GM12878 (cell line): ENCODE measurements at regions not wholly inside any gene's neighbourhood (a gene's known extent, or its start where the extent isn't known, plus 50 kb on each side); places are given as distances from the start of the nearest gene placed in this dataset.

ENCODE experiments used
- ATAC-seq: fragments of 200-7000 bp; cut with Tn5 transposase; 3 replicates; pipeline ENCODE4 v1.9.1; 2020; ENCODE audit warnings: mild to moderate bottlenecking, moderate library complexity
- BruUV-seq: library from RNA; stranded (reverse); fragments of 400-500 nt; replicated peaks from 2 replicates; lab custom pipeline; 2021; lab: Mats Ljungman, UMichigan
- CTCF ChIA-PET: fragments of 300-600 bp; sonication (Branson Sonifier 250); formaldehyde crosslinking; extraction: SDS; loops from one replicate; lab custom pipeline; 2021; ENCODE audit warnings: inconsistent platforms; lab: Yijun Ruan, JAX
- POLR2A ChIA-PET: fragments of 350-600 bp; formaldehyde crosslinking; extraction: SDS; loops from one replicate; lab custom pipeline; 2021; ENCODE audit warnings: inconsistent platforms; lab: Charles Lee
- RAD21 ChIA-PET: fragments of 300-600 bp; sonication (Branson Sonifier 250); formaldehyde crosslinking; loops from one replicate; lab custom pipeline; 2023; ENCODE audit warnings: antibody characterized with exemption; ENCODE audit not compliant: unreplicated experiment; lab: Charles Lee
- SMC1A ChIA-PET: fragments of 300-600 bp; sonication (Branson Sonifier 250); formaldehyde crosslinking; loops from one replicate; lab custom pipeline; 2023; ENCODE audit not compliant: unreplicated experiment, uncharacterized antibody; lab: Charles Lee
- DNase-seq: peaks from one replicate; pipeline ENCODE4 v3.0.0-alpha.2; 2011; ENCODE audit warnings: low read depth, low spot score
- FAIRE-seq: peaks from 3 replicates; lab custom pipeline; 2011; peaks lifted over from hg19 to GRCh38; lab: Jason Lieb, UNC
- H2AFZ ChIP-seq: 2 replicates; pipeline ENCODE4 v1.6.0; 2011; ENCODE audit warnings: low read depth, low read length, control low read depth; ENCODE audit not compliant: control insufficient read depth
- H3K27ac ChIP-seq: 2 replicates; pipeline ENCODE4 v1.5.1; 2011; ENCODE audit warnings: control low read depth; ENCODE audit not compliant: control insufficient read depth, insufficient read depth
- H3K27me3 ChIP-seq, 2 experiments: replicated peaks in 1 of 2; 2 replicates each; pipeline versions ENCODE4 v1.6.0 to v1.6.1; 2011; ENCODE audit warnings: low read length in 1 of 2; ENCODE audit not compliant: control insufficient read depth in 2 of 2, insufficient read depth in 2 of 2
- H3K36me3 ChIP-seq, 2 experiments: 2 replicates each; pipeline ENCODE4 v1.5.1; 2011; ENCODE audit warnings: low read length in 1 of 2; ENCODE audit not compliant: control insufficient read depth in 2 of 2, insufficient read depth in 2 of 2
- H3K4me1 ChIP-seq: 2 replicates; pipeline ENCODE4 v1.6.1; 2011; ENCODE audit warnings: mild to moderate bottlenecking, low read length, moderate library complexity, mixed read lengths; ENCODE audit not compliant: control insufficient read depth, insufficient read depth
- H3K4me2 ChIP-seq: 2 replicates; pipeline ENCODE4 v1.6.0; 2011; ENCODE audit warnings: control low read depth; ENCODE audit not compliant: control insufficient read depth, insufficient read depth
- H3K4me3 ChIP-seq: fragments of 200-600 bp; sonication (generic); 2 replicates; pipeline ENCODE4 v1.5.1; 2016
- H3K79me2 ChIP-seq: 2 replicates; pipeline ENCODE4 v1.6.0; 2011; ENCODE audit warnings: low read length; ENCODE audit not compliant: control insufficient read depth, insufficient read depth
- H3K9ac ChIP-seq: 2 replicates; pipeline ENCODE4 v1.8.0; 2011; ENCODE audit warnings: low read length, control low read depth, mixed read lengths; ENCODE audit not compliant: control insufficient read depth, insufficient read depth
- H3K9me3 ChIP-seq: replicated peaks from 3 replicates; pipeline ENCODE4 v1.5.1; 2011; ENCODE audit warnings: mild to moderate bottlenecking, low read length; ENCODE audit not compliant: control insufficient read depth, insufficient read depth
- H4K20me1 ChIP-seq: 2 replicates; pipeline ENCODE4 v1.6.0; 2011; ENCODE audit not compliant: control insufficient read depth, insufficient read depth
- ASH2L ChIP-seq: fragments of 300-600, 200-600 bp; sonication (generic); IDR thresholded peaks from 2 replicates; pipeline ENCODE4 v1.6.1; 2017; ENCODE audit warnings: low read depth, mild to moderate bottlenecking, borderline replicate concordance
- ATF3 ChIP-seq: IDR thresholded peaks from 2 replicates; pipeline ENCODE4 v1.6.1; 2011; ENCODE audit warnings: low read depth, mild to moderate bottlenecking, low read length, moderate library complexity, borderline replicate concordance; ENCODE audit errors: extremely low read depth
- BRCA1 ChIP-seq: IDR thresholded peaks from 2 replicates; pipeline ENCODE4 v1.6.1; 2011; ENCODE audit warnings: low read depth, low read length, improper control_type of control experiment
- CBX3 ChIP-seq: fragments of 200-600 bp; sonication (generic); IDR thresholded peaks from 2 replicates; pipeline ENCODE4 v1.6.1; 2016; ENCODE audit warnings: low read depth, borderline replicate concordance
- CTCF ChIP-seq, 3 experiments: IDR thresholded peaks in 2 of 3; conservative IDR thresholded peaks in 1 of 3; 2 replicates each; pipeline ENCODE4 v1.5.1; 2011; ENCODE audit warnings: low read depth in 3 of 3, low read length in 3 of 3, mild to moderate bottlenecking in 3 of 3, control low read depth in 2 of 3, moderate library complexity in 2 of 3, inconsistent platforms in 1 of 3, mixed read lengths in 1 of 3; ENCODE audit not compliant: control insufficient read depth in 2 of 3, insufficient read depth in 1 of 3; ENCODE audit errors: extremely low read depth in 1 of 3
- EGR1 ChIP-seq, 2 experiments: IDR thresholded peaks; 1 replicate in 1 of 2; 2 replicates in 1 of 2; pipeline ENCODE4 v1.6.1; 2011 to 2012; ENCODE audit warnings: low read depth in 2 of 2, low read length in 2 of 2, borderline replicate concordance in 1 of 2, mild to moderate bottlenecking in 1 of 2, moderate library complexity in 1 of 2
- EZH2 ChIP-seq: IDR thresholded peaks from 2 replicates; pipeline ENCODE4 v1.6.1; 2012; ENCODE audit warnings: low read depth, mild to moderate bottlenecking, control low read depth, inconsistent platforms, low read length, borderline replicate concordance; ENCODE audit not compliant: control insufficient read depth
- HDGF ChIP-seq: fragments of 450-650 bp; IDR thresholded peaks from 2 replicates; pipeline ENCODE4 v1.6.1; 2016; ENCODE audit warnings: antibody characterized with exemption
- IKZF1 ChIP-seq: fragments of 450-650 bp; conservative IDR thresholded peaks from 2 replicates; pipeline ENCODE4 v1.6.1; 2017; ENCODE audit warnings: antibody characterized with exemption, mild to moderate bottlenecking
- KAT2A ChIP-seq: conservative IDR thresholded peaks from 2 replicates; pipeline ENCODE4 v1.6.1; 2011; ENCODE audit warnings: low read depth, low read length; ENCODE audit not compliant: control insufficient read depth
- NFYA ChIP-seq: IDR thresholded peaks from 2 replicates; pipeline ENCODE4 v1.6.1; 2011; ENCODE audit warnings: low read depth, mild to moderate bottlenecking, low read length, improper control_type of control experiment, borderline replicate concordance
- PKNOX1 ChIP-seq: fragments of 450-650 bp; IDR thresholded peaks from 2 replicates; pipeline ENCODE4 v1.6.1; 2016; ENCODE audit warnings: mild to moderate bottlenecking
- RFX5 ChIP-seq: IDR thresholded peaks from 2 replicates; pipeline ENCODE4 v1.6.1; 2011; ENCODE audit warnings: low read depth, low read length, improper control_type of control experiment
- SUZ12 ChIP-seq: fragments of 200-600 bp; sonication (generic); IDR thresholded peaks from one replicate; pipeline ENCODE4 v1.6.1; 2018; ENCODE audit warnings: antibody characterized with exemption, mild to moderate bottlenecking; ENCODE audit not compliant: unreplicated experiment
- TBL1XR1 ChIP-seq: IDR thresholded peaks from 2 replicates; pipeline ENCODE4 v1.6.1; 2012; ENCODE audit warnings: low read depth, low read length, improper control_type of control experiment
- TCF7 ChIP-seq: IDR thresholded peaks from 2 replicates; pipeline ENCODE4 v1.6.1; 2014; ENCODE audit warnings: antibody characterized with exemption, borderline replicate concordance
- WRNIP1 ChIP-seq: IDR thresholded peaks from 2 replicates; pipeline ENCODE4 v1.6.1; 2011; ENCODE audit warnings: low read depth, low read length, improper control_type of control experiment, borderline replicate concordance
- WGBS: methylation state at CpG from one replicate; pipeline ENCODE4 v1.1.6; 2016; ENCODE audit warnings: low lambda C conversion rate; ENCODE audit not compliant: insufficient replicate concordance, insufficient coverage; ENCODE audit errors: missing lambda C conversion rate; 5-methylcytosine and 5-hydroxymethylcytosine counted together
- in situ Hi-C: fragments of 300-500 bp; cut with MboI; formaldehyde crosslinking; loops from 9 replicates; pipeline ENCODE4 v1.14.3; 2018; ENCODE audit warnings: mixed read lengths
- intact Hi-C: fragments of 100-400 bp; cut with micrococcal nuclease; formaldehyde crosslinking; loops from one replicate; pipeline ENCODE4 v1.14.2; 2022; ENCODE audit not compliant: unreplicated experiment

- BruUV-seq = no TSS peak
- no peak overlapping the region for H3K27ac ChIP-seq
- FAIRE-seq = no peak
- no peak for DNase-seq
- ATAC-seq = no peak
- H3K36me3 ChIP-seq = no peaks in the 10 kb centered on the region
- in situ Hi-C loops = no loop called here
- H3K79me2 ChIP-seq = no peaks in the 10 kb centered on the region
- TF ChIP-seq IKZF1 (no peak), WRNIP1 (no peak), ATF3 (no peak), CBX3 (no peak), NFYA (no peak), TBL1XR1 (no peak), EZH2 (no peak), BRCA1 (no peak), EGR1 (IDR thresholded peaks at IDR 0.05; ENCODE audit: borderline replicate concordance in 1 of 2, low read depth in 2 of 2, low read length in 2 of 2) (no peak), PKNOX1 (no peak), KAT2A (no peak), HDGF (no peak), CTCF (IDR thresholded peaks at IDR 0.05 in 2 of 3, conservative IDR thresholded peaks at IDR 0.05 in 1 of 3; ENCODE audit: control insufficient read depth in 2 of 3, extremely low read depth in 1 of 3, insufficient read depth in 1 of 3, low read depth in 3 of 3, low read length in 3 of 3) (no peak), TCF7 (no peak), RFX5 (no peak), SUZ12 (no peak), ASH2L (no peak)
- no peaks in the 10 kb centered on the region for H4K20me1 ChIP-seq
- intact Hi-C loops = no loop called here
- no peak overlapping the region for H3K9ac ChIP-seq
- SMC1A ChIA-PET = no interaction called here
- no peaks in the 10 kb centered on the region for H3K27me3 ChIP-seq
- WGBS = 100% methylated on average over 2 of the region's 2 CpGs
- POLR2A ChIA-PET = no interaction called here
- no peaks in the 10 kb centered on the region for H3K4me1 ChIP-seq
- CTCF ChIA-PET = interaction anchor here (1.3 kb wide), 1 partner anchor 13 kb away, joined by 4 read pairs; no protein-coding TSS in a partner anchor
- H3K4me3 ChIP-seq = no peak overlapping the region
- RAD21 ChIA-PET = no interaction called here
- no peak overlapping the region for H3K4me2 ChIP-seq
- no peak overlapping the region for H2AFZ ChIP-seq
- H3K9me3 ChIP-seq = no peaks in the 10 kb centered on the region
Observed at GRCh38 chr14:46230540-46230939, 421.0 kb downstream of the RPL10L start.
